HCT116 (cell line): ENCODE measurements at regions not wholly inside any gene's neighbourhood (a gene's known extent, or its start where the extent isn't known, plus 50 kb on each side); places are given as distances from the start of the nearest gene placed in this dataset.

Source experiments
- ATAC-seq: fragments of 200-7000 bp; cut with Tn5 transposase; 2 replicates; pipeline ENCODE4 v1.9.1; 2020; ENCODE audit warnings: mild to moderate bottlenecking, moderate library complexity
- BruUV-seq: library from RNA; stranded (reverse); fragments of 400-500 nt; replicated peaks from 2 replicates; lab custom pipeline; 2021; lab: Mats Ljungman, UMichigan
- CTCF ChIA-PET: fragments of 300-600 bp; sonication (Branson Sonifier 250); formaldehyde crosslinking; loops from one replicate; lab custom pipeline; 2021; ENCODE audit warnings: antibody characterized with exemption; lab: Charles Lee
- POLR2A ChIA-PET: fragments of 300-600, 350-600 bp; sonication (Branson Sonifier 250); formaldehyde crosslinking; loops from one replicate; lab custom pipeline; 2021; ENCODE audit warnings: antibody characterized with exemption; lab: Charles Lee
- RAD21 ChIA-PET, 2 experiments: fragments of 300-600 bp; sonication (Branson Sonifier 250); formaldehyde crosslinking; loops; one replicate each; lab custom pipeline; 2023; ENCODE audit warnings: low total read pairs in 2 of 2; ENCODE audit not compliant: uncharacterized antibody in 2 of 2, unreplicated experiment in 2 of 2, low non-redundant PET in 1 of 2; lab: Charles Lee
- DNase-seq: peaks from one replicate; pipeline ENCODE4 v3.0.0-alpha.2; 2010; ENCODE audit warnings: low read depth, low spot score
- H2AFZ ChIP-seq: fragments of 200-600 bp; shearing (Covaris generic), sonication (generic); 2 replicates; pipeline ENCODE4 v1.6.1; 2017; ENCODE audit warnings: low read depth, mixed run types, mixed read lengths, antibody characterized with exemption, low read length; ENCODE audit not compliant: poor library complexity, severe bottlenecking
- H3K27ac ChIP-seq: 2 replicates; pipeline ENCODE4 v1.5.1; 2012; ENCODE audit warnings: low read depth, low read length
- H3K27me3 ChIP-seq: fragments of 200-600 bp; sonication (generic); 2 replicates; pipeline ENCODE4 v1.6.1; 2016; ENCODE audit warnings: mixed run types, low read length, mixed read lengths; ENCODE audit not compliant: insufficient read depth
- H3K36me3 ChIP-seq, 2 experiments: fragments of 200-500 bp in 1 of 2; fragments of 200-600 bp in 1 of 2; sonication (Bioruptor generic) in 1 of 2; sonication (generic) in 1 of 2; 2 replicates each; pipeline versions ENCODE4 v1.5.1 to v1.6.1; 2014 to 2016; ENCODE audit warnings: low read length in 2 of 2, inconsistent platforms in 1 of 2, mixed read lengths in 1 of 2, mixed run types in 1 of 2; ENCODE audit not compliant: insufficient read depth in 2 of 2, control insufficient read depth in 1 of 2
- H3K4me1 ChIP-seq, 2 experiments: fragments of 200-600 bp in 1 of 2; sonication (generic) in 1 of 2; 2 replicates each; pipeline versions ENCODE4 v1.5.1 to v1.6.1; 2012 to 2017; ENCODE audit warnings: low read length in 2 of 2, inconsistent platforms in 1 of 2, mild to moderate bottlenecking in 1 of 2, mixed read lengths in 1 of 2, mixed run types in 1 of 2, moderate library complexity in 1 of 2; ENCODE audit not compliant: insufficient read depth in 2 of 2, control insufficient read depth in 1 of 2
- H3K4me2 ChIP-seq: fragments of 200-600 bp; sonication (generic); 2 replicates; pipeline ENCODE4 v1.6.1; 2017; ENCODE audit warnings: mixed run types, low read length, mixed read lengths
- H3K4me3 ChIP-seq, 2 experiments: fragments of 200-600 bp in 1 of 2; sonication (generic) in 1 of 2; replicated peaks in 1 of 2; 2 replicates each; pipeline ENCODE4 v1.5.1; 2011 to 2016; ENCODE audit warnings: low read length in 2 of 2, control low read depth in 1 of 2, low read depth in 1 of 2, mild to moderate bottlenecking in 1 of 2, mixed read lengths in 1 of 2, mixed run types in 1 of 2
- H3K79me2 ChIP-seq: fragments of 200-600 bp; sonication (generic); 2 replicates; pipeline ENCODE4 v1.6.1; 2017; ENCODE audit warnings: mild to moderate bottlenecking, mixed run types, low read length, moderate library complexity, mixed read lengths; ENCODE audit not compliant: insufficient read depth
- H3K9ac ChIP-seq: fragments of 200-600 bp; sonication (generic); 2 replicates; pipeline ENCODE4 v1.6.1; 2016; ENCODE audit warnings: low read length, mixed read lengths
- H3K9me2 ChIP-seq: fragments of 200-600 bp; sonication (generic), shearing (Covaris generic); 2 replicates; pipeline ENCODE4 v1.6.1; 2017; ENCODE audit warnings: mixed run types, mild to moderate bottlenecking, moderate library complexity; ENCODE audit not compliant: insufficient read depth
- H3K9me3 ChIP-seq, 2 experiments: fragments of 200-500 bp in 1 of 2; fragments of 200-600 bp in 1 of 2; sonication (Bioruptor generic) in 1 of 2; sonication (generic) in 1 of 2; 2 replicates each; pipeline ENCODE4 v1.6.1; 2014 to 2017; ENCODE audit warnings: low read length in 2 of 2, mixed read lengths in 2 of 2, inconsistent platforms in 1 of 2, low read depth in 1 of 2, mild to moderate bottlenecking in 1 of 2, mixed run types in 1 of 2, moderate library complexity in 1 of 2; ENCODE audit not compliant: control insufficient read depth in 1 of 2, insufficient read depth in 1 of 2
- H4K20me1 ChIP-seq: fragments of 200-600 bp; sonication (generic), shearing (Covaris generic); 2 replicates; pipeline ENCODE4 v1.6.1; 2017; ENCODE audit warnings: mixed run types, mild to moderate bottlenecking, moderate library complexity; ENCODE audit not compliant: insufficient read depth
- CBX3 ChIP-seq: IDR thresholded peaks from 2 replicates; pipeline ENCODE4 v1.6.1; 2012; ENCODE audit warnings: low read depth
- CEBPB ChIP-seq: IDR thresholded peaks from 2 replicates; pipeline ENCODE4 v1.6.1; 2012; ENCODE audit warnings: low read depth
- CTCF ChIP-seq, 3 experiments: fragments of 200-600 bp in 1 of 3; sonication (generic) in 1 of 3; IDR thresholded peaks in 2 of 3; conservative IDR thresholded peaks in 1 of 3; 2 replicates each; pipeline ENCODE4 v1.5.1; 2012 to 2017; ENCODE audit warnings: low read depth in 2 of 3, low read length in 2 of 3, antibody characterized with exemption in 1 of 3, borderline replicate concordance in 1 of 3, control low read depth in 1 of 3, mild to moderate bottlenecking in 1 of 3, mixed read lengths in 1 of 3, mixed run types in 1 of 3, moderate library complexity in 1 of 3; ENCODE audit not compliant: insufficient read depth in 1 of 3
- ELF1 ChIP-seq: IDR thresholded peaks from 2 replicates; pipeline ENCODE4 v1.6.1; 2012; ENCODE audit warnings: low read depth, borderline replicate concordance
- EZH2 ChIP-seq: fragments of 200-600 bp; sonication (generic); IDR thresholded peaks from 2 replicates; pipeline ENCODE4 v1.6.1; 2017; ENCODE audit warnings: antibody characterized with exemption, mixed run types
- EZH2phosphoT487 ChIP-seq: fragments of 200-600 bp; IDR thresholded peaks from 2 replicates; pipeline ENCODE4 v1.6.1; 2018; ENCODE audit warnings: antibody characterized with exemption, borderline replicate concordance
- FOSL1 ChIP-seq: IDR thresholded peaks from 2 replicates; pipeline ENCODE4 v1.6.1; 2012; ENCODE audit warnings: low read depth
- JUND ChIP-seq: IDR thresholded peaks from 2 replicates; pipeline ENCODE4 v1.6.1; 2012
- MAX ChIP-seq: IDR thresholded peaks from 2 replicates; pipeline ENCODE4 v1.6.1; 2012
- POLR2A ChIP-seq: IDR thresholded peaks from 2 replicates; pipeline ENCODE4 v1.7.0; 2011; ENCODE audit warnings: borderline replicate concordance; ENCODE audit not compliant: insufficient read depth, insufficient read length; ENCODE audit errors: extremely low read depth
- POLR2AphosphoS5 ChIP-seq: IDR thresholded peaks from 2 replicates; pipeline ENCODE4 v1.6.1; 2011; ENCODE audit warnings: mild to moderate bottlenecking, low read depth, low read length, moderate library complexity
- RAD21 ChIP-seq: IDR thresholded peaks from 2 replicates; pipeline ENCODE4 v1.6.1; 2012; ENCODE audit warnings: low read depth, mild to moderate bottlenecking
- SIN3A ChIP-seq: IDR thresholded peaks from 2 replicates; pipeline ENCODE4 v1.6.1; 2012; ENCODE audit warnings: low read depth
- SRF ChIP-seq: IDR thresholded peaks from 2 replicates; pipeline ENCODE4 v1.6.1; 2012; ENCODE audit warnings: low read depth
- TCF7L2 ChIP-seq: IDR thresholded peaks from 2 replicates; pipeline ENCODE4 v1.7.0; 2011; ENCODE audit warnings: borderline replicate concordance, inconsistent platforms; ENCODE audit not compliant: insufficient read depth, insufficient read length; ENCODE audit errors: extremely low read depth
- YY1 ChIP-seq: IDR thresholded peaks from 2 replicates; pipeline ENCODE4 v1.6.1; 2011; ENCODE audit warnings: low read length, low read depth, moderate library complexity, mild to moderate bottlenecking; ENCODE audit not compliant: insufficient replicate concordance; ENCODE audit errors: extremely low read depth
- ZBTB33 ChIP-seq: IDR thresholded peaks from 2 replicates; pipeline ENCODE4 v1.6.1; 2011; ENCODE audit warnings: mild to moderate bottlenecking, low read length, moderate library complexity; ENCODE audit not compliant: insufficient replicate concordance; ENCODE audit errors: extremely low read depth
- ZFX ChIP-seq: fragments of 450-650 bp; IDR thresholded peaks from 2 replicates; pipeline ENCODE4 v1.6.1; 2017
- ZNF274 ChIP-seq: fragments of 200-500 bp; sonication (Bioruptor generic); IDR thresholded peaks from 2 replicates; pipeline ENCODE4 v1.6.1; 2014; ENCODE audit warnings: mild to moderate bottlenecking, low read depth, low read length, inconsistent platforms
- intact Hi-C: fragments of 100-400 bp; cut with micrococcal nuclease; formaldehyde crosslinking; loops from 2 replicates; pipeline ENCODE4 v1.10.0; 2022

GRCh38 chr2:77922567-77922966 lies 400.4 kb upstream of the LRRTM4 start:
- no peaks in the 10 kb centered on the region for H3K9me2 ChIP-seq
- no peak overlapping the region for H3K27ac ChIP-seq
- intact Hi-C loops = no loop called here
- H3K4me2 ChIP-seq = no peak overlapping the region
- H3K9me3 ChIP-seq = peaks cover 0 to 18% of the 10 kb centered on the region in 2 experiments; a peak in 2 of 4 replicates
- no peak for ATAC-seq
- H3K4me3 ChIP-seq = no peak overlapping the region
- H3K36me3 ChIP-seq = no peaks in the 10 kb centered on the region
- H3K9ac ChIP-seq = no peak overlapping the region
- no peaks in the 10 kb centered on the region for H3K79me2 ChIP-seq
- H3K4me1 ChIP-seq = no peaks in the 10 kb centered on the region
- ChIA-PET RAD21 (no interaction called here), CTCF (no interaction called here), POLR2A (no interaction called here)
- no peak for DNase-seq
- H4K20me1 ChIP-seq = no peaks in the 10 kb centered on the region
- BruUV-seq = no TSS peak
- no peak overlapping the region for H2AFZ ChIP-seq
- TF ChIP-seq JUND (no peak), RAD21 (no peak)
- TF ChIP-seq, all 23 proteins: peak for 0
- H3K27me3 ChIP-seq = no peaks in the 10 kb centered on the region

GRCh38 chr2:77937366-77937765 lies 415.2 kb upstream of the LRRTM4 start:
- intact Hi-C loops = no loop called here
- Histone ChIP-seq H2AFZ (no peak overlapping the region), H3K4me2 (no peak overlapping the region), H3K79me2 (no peaks in the 10 kb centered on the region), H3K9ac (no peak overlapping the region), H3K36me3 (no peaks in the 10 kb centered on the region), H4K20me1 (no peaks in the 10 kb centered on the region), H3K27ac (no peak overlapping the region), H3K27me3 (no peaks in the 10 kb centered on the region), H3K9me3 (peaks cover 4 to 10% of the 10 kb centered on the region in 2 experiments; a peak in 2 of 4 replicates), H3K4me3 (no peak overlapping the region), H3K4me1 (no peaks in the 10 kb centered on the region), H3K9me2 (no peaks in the 10 kb centered on the region)
- ChIA-PET POLR2A (no interaction called here), CTCF (no interaction called here), RAD21 (no interaction called here)
- ATAC-seq = no peak
- TF ChIP-seq CBX3 (no peak), ELF1 (no peak), MAX (no peak), YY1 (no peak), RAD21 (no peak), FOSL1 (no peak), SRF (no peak), TCF7L2 (no peak), EZH2 (no peak), JUND (no peak), POLR2A (no peak), ZNF274 (no peak), SIN3A (no peak), CTCF (IDR thresholded peaks at IDR 0.05 in 2 of 3, conservative IDR thresholded peaks at IDR 0.05 in 1 of 3; ENCODE audit: borderline replicate concordance in 1 of 3, insufficient read depth in 1 of 3, low read depth in 2 of 3, low read length in 2 of 3) (no peak), CEBPB (no peak), ZBTB33 (no peak), EZH2phosphoT487 (no peak), ZFX (no peak), POLR2AphosphoS5 (no peak)
- no peak for DNase-seq
- no TSS peak for BruUV-seq
